PFSK-1 (cell line): ENCODE measurements at regions not wholly inside any gene's neighbourhood (a gene's known extent, or its start where the extent isn't known, plus 50 kb on each side); places are given as distances from the start of the nearest gene placed in this dataset.

ENCODE experiments used
- POLR2AphosphoS5 ChIP-seq: IDR thresholded peaks from 2 replicates; pipeline ENCODE4 v1.6.1; 2012; ENCODE audit warnings: low read depth, mild to moderate bottlenecking, control low read depth, low read length, moderate library complexity
- TAF1 ChIP-seq: IDR thresholded peaks from 2 replicates; pipeline ENCODE4 v1.6.1; 2012; ENCODE audit warnings: low read length, control low read depth, borderline replicate concordance; ENCODE audit not compliant: insufficient read depth
- TF ChIP-seq, protein P1 (sequence below), 2 experiments: IDR thresholded peaks; 2 replicates each; pipeline versions ENCODE4 v1.6.1 to v1.8.0; 2011 to 2012; ENCODE audit warnings: low read depth in 2 of 2, low read length in 2 of 2, control low read depth in 1 of 2, inconsistent platforms in 1 of 2, mild to moderate bottlenecking in 1 of 2, moderate library complexity in 1 of 2; ENCODE audit not compliant: insufficient read depth in 1 of 2

DNA sequence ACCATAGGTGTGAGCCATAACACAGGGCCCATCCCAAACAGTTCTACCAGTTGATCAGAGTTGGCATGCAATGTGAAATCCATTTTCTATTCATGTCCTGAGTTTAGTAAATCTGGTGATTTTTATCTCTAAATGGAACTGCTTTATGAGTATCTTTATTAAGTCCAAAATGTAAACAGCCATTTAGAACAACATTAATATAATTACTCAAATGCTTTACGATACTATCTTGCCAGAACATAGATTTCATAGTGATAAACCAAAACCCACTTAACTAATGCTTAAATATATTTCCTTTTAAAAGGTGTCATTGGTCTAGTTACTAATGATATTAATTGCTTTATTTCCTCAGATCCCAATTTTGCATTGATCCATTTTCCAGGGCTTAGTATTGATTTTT lies 80.7 kb downstream of the PLCE1 start:
- TF ChIP-seq TAF1 (no peak), POLR2AphosphoS5 (no peak)
- TF ChIP-seq, protein P1, sequence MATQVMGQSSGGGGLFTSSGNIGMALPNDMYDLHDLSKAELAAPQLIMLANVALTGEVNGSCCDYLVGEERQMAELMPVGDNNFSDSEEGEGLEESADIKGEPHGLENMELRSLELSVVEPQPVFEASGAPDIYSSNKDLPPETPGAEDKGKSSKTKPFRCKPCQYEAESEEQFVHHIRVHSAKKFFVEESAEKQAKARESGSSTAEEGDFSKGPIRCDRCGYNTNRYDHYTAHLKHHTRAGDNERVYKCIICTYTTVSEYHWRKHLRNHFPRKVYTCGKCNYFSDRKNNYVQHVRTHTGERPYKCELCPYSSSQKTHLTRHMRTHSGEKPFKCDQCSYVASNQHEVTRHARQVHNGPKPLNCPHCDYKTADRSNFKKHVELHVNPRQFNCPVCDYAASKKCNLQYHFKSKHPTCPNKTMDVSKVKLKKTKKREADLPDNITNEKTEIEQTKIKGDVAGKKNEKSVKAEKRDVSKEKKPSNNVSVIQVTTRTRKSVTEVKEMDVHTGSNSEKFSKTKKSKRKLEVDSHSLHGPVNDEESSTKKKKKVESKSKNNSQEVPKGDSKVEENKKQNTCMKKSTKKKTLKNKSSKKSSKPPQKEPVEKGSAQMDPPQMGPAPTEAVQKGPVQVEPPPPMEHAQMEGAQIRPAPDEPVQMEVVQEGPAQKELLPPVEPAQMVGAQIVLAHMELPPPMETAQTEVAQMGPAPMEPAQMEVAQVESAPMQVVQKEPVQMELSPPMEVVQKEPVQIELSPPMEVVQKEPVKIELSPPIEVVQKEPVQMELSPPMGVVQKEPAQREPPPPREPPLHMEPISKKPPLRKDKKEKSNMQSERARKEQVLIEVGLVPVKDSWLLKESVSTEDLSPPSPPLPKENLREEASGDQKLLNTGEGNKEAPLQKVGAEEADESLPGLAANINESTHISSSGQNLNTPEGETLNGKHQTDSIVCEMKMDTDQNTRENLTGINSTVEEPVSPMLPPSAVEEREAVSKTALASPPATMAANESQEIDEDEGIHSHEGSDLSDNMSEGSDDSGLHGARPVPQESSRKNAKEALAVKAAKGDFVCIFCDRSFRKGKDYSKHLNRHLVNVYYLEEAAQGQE (IDR thresholded peaks at IDR 0.05; ENCODE audit: insufficient read depth in 1 of 2, low read depth in 2 of 2, low read length in 2 of 2): no peak
